Calu3 (cell line): ENCODE measurements at regions not wholly inside any gene's neighbourhood (a gene's known extent, or its start where the extent isn't known, plus 50 kb on each side); places are given as distances from the start of the nearest gene placed in this dataset.
"Not testable (repeated sequence)": the region's sequence is repeated elsewhere in the genome, so short reads cannot be mapped to it uniquely, and the experiment has no call there.

Experiments used
- BruUV-seq: library from RNA; stranded (reverse); fragments of 400-500 nt; replicated peaks from 2 replicates; lab custom pipeline; 2021; lab: Mats Ljungman, UMichigan
- CTCF ChIA-PET: fragments of 300-600 bp; sonication (Branson Sonifier 250); formaldehyde crosslinking; loops from one replicate; lab custom pipeline; 2022; ENCODE audit warnings: antibody characterized with exemption; lab: Charles Lee
- DNase-seq: peaks from one replicate; pipeline ENCODE4 v3.0.0; 2022
- H3K27ac Mint-ChIP-seq: one replicate; pipeline ENCODE4 v1.8.0; 2022; ENCODE audit warnings: mixed read lengths; ENCODE audit not compliant: unreplicated experiment
- H3K27me3 Mint-ChIP-seq: one replicate; pipeline ENCODE4 v1.8.0; 2022; ENCODE audit warnings: mixed read lengths; ENCODE audit not compliant: unreplicated experiment
- H3K36me3 Mint-ChIP-seq: one replicate; pipeline ENCODE4 v1.8.0; 2022; ENCODE audit warnings: mild to moderate bottlenecking, moderate library complexity, mixed read lengths; ENCODE audit not compliant: insufficient read depth, unreplicated experiment
- H3K4me1 Mint-ChIP-seq: one replicate; pipeline ENCODE4 v1.8.0; 2022; ENCODE audit warnings: mild to moderate bottlenecking, low read depth, mixed read lengths; ENCODE audit not compliant: unreplicated experiment
- H3K4me3 Mint-ChIP-seq: one replicate; pipeline ENCODE4 v1.8.0; 2022; ENCODE audit warnings: mild to moderate bottlenecking, low read depth, moderate library complexity, mixed read lengths; ENCODE audit not compliant: unreplicated experiment
- H3K9me3 Mint-ChIP-seq: one replicate; pipeline ENCODE4 v1.8.0; 2022; ENCODE audit warnings: low read depth, mixed read lengths; ENCODE audit not compliant: unreplicated experiment
- CTCF ChIP-seq: fragments of 200-600 bp; IDR thresholded peaks from one replicate; pipeline ENCODE4 v1.8.0; 2022; ENCODE audit warnings: antibody characterized with exemption; ENCODE audit not compliant: unreplicated experiment
- intact Hi-C: fragments of 100-400 bp; cut with micrococcal nuclease; formaldehyde crosslinking; loops from one replicate; pipeline ENCODE4 v1.10.0; 2022; ENCODE audit not compliant: unreplicated experiment

DNA sequence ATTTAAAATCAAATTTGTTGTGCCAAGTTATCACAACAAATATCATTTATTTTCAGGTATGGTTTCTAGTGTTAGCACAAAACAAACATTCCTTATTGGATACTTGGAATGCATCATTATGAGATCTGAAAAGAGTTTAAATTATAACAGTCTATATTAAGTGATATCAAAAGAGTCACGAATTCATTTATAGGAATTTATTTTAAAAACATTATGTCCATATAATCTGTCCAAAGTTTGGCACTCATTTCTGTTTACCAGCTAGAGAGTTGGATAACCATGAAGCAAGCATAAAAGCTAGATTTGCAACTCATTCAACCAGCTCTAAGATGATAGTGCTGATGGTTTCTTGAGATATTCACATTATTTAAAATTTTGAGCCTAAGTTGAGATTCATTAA, 453.2 kb downstream of the DOK5 start:
- CTCF ChIA-PET = interaction anchor here (0.6 kb wide), 1 partner anchor 24 kb away, joined by 3 read pairs; no protein-coding TSS in a partner anchor
- DNase-seq = no peak
- H3K36me3 Mint-ChIP-seq = no peaks in the 10 kb centered on the region
- intact Hi-C loops = no loop called here
- no peaks in the 10 kb centered on the region for H3K27me3 Mint-ChIP-seq
- H3K9me3 Mint-ChIP-seq = peaks cover 19% of the 10 kb centered on the region
- no peak overlapping the region for H3K4me3 Mint-ChIP-seq
- TF ChIP-seq CTCF = no peak
- H3K27ac Mint-ChIP-seq = no peak overlapping the region
- no TSS peak for BruUV-seq
- no peaks in the 10 kb centered on the region for H3K4me1 Mint-ChIP-seq

DNA sequence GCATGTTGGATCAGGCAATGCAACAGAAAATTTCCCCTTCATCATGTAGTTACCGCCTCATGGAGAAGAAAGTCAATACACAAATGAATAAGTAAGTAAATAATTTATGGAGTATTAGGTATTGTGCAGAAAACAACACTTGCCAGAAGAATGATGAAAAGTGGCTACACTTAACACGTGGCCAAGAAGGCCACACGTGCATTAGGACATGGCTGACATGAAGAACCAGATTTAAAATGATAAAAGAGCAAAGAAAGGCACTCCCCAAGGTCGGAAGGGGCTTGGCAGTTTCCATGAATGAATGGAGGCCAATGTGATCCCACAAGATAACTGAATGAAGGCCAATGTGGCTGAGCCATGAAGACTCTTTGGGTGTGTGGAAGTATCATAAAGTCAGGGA, 447.2 kb downstream of the DOK5 start:
- Mint-ChIP-seq H3K4me1 (no peaks in the 10 kb centered on the region), H3K36me3 (no peaks in the 10 kb centered on the region), H3K27me3 (no peaks in the 10 kb centered on the region), H3K4me3 (no peak overlapping the region), H3K27ac (no peak overlapping the region), H3K9me3 (peaks cover 15% of the 10 kb centered on the region)
- TF ChIP-seq CTCF = no peak
- intact Hi-C loops = no loop called here
- BruUV-seq = no TSS peak
- DNase-seq = no peak
- CTCF ChIA-PET = no interaction called here

GRCh38 chr20:54922096-54922495, 446.7 kb downstream of the DOK5 start:
- Mint-ChIP-seq H3K4me3 (no peak overlapping the region), H3K9me3 (peaks cover 15% of the 10 kb centered on the region), H3K27ac (no peak overlapping the region), H3K27me3 (no peaks in the 10 kb centered on the region), H3K4me1 (no peaks in the 10 kb centered on the region), H3K36me3 (no peaks in the 10 kb centered on the region)
- CTCF ChIA-PET = no interaction called here
- intact Hi-C loops = no loop called here
- no TSS peak for BruUV-seq
- DNase-seq = no peak
- no peak for TF ChIP-seq CTCF

- no peak for TF ChIP-seq CTCF
- H3K27ac Mint-ChIP-seq = no peak overlapping the region
- no TSS peak for BruUV-seq
- CTCF ChIA-PET = no interaction called here
- H3K27me3 Mint-ChIP-seq = no peaks in the 10 kb centered on the region
- intact Hi-C loops = no loop called here
- H3K36me3 Mint-ChIP-seq = no peaks in the 10 kb centered on the region
- no peak for DNase-seq
- H3K9me3 Mint-ChIP-seq = peaks cover 13% of the 10 kb centered on the region
- no peaks in the 10 kb centered on the region for H3K4me1 Mint-ChIP-seq
- H3K4me3 Mint-ChIP-seq = no peak overlapping the region
Measured at GRCh38 chr20:54920491-54920890, 445.1 kb downstream of the DOK5 start.

DNA sequence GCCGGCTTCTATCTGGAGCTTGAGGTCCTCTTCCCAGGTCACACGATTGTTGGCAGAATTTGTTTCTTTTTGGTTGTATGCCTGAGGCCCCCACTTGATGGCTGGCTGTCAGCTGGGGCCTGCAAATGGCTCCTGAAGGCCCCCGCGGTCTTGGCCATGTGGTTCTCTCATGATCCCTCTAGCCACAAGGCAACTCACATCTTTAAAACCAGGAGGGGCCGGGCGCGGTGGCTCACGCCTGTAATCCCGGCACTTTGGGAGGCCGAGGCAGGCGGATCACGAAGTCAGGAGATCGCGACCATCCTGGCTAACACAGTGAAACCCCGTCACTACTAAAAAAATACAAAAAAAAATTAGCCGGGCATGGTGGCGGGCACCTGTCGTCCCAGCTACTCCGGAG, 443.6 kb downstream of the DOK5 start:
- DNase-seq, BruUV-seq, H3K4me1 Mint-ChIP-seq, CTCF ChIA-PET, H3K4me3 Mint-ChIP-seq, H3K27ac Mint-ChIP-seq, H3K36me3 Mint-ChIP-seq, H3K27me3 Mint-ChIP-seq, intact Hi-C loops: not testable (repeated sequence)
- peaks cover 11% of the 10 kb centered on the region for H3K9me3 Mint-ChIP-seq
